AG08395 (cell line): ENCODE measurements at regions not wholly inside any gene's neighbourhood (a gene's known extent, or its start where the extent isn't known, plus 50 kb on each side); places are given as distances from the start of the nearest gene placed in this dataset.
"Not testable (repeated sequence)": the region's sequence is repeated elsewhere in the genome, so short reads cannot be mapped to it uniquely, and the experiment has no call there.

ENCODE experiments used
- DNase-seq: peaks from one replicate; pipeline ENCODE4 v3.0.0; 2012; ENCODE audit warnings: mixed read lengths, low spot score

DNA sequence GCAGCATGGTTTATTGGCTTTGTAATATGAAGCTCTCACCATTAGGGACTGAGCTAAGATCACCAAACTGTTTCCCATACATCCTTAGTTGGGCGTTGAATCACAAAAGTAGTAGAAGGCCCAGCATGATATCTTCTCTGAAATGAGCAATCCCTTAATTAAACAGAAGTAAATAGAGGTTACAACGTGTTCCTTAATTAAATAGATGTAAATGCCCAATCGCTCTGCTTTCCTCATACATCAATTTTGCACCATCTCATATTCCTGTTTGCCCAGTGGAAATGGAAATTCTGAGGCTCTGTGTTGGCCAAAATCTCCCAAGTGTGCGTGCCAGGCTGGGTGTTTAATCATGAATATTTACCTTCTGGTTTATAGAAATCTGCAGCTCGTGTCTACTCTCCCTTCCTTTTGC lies 107.4 kb upstream of the FOXB1 start:
- DNase-seq: no peak

DNA sequence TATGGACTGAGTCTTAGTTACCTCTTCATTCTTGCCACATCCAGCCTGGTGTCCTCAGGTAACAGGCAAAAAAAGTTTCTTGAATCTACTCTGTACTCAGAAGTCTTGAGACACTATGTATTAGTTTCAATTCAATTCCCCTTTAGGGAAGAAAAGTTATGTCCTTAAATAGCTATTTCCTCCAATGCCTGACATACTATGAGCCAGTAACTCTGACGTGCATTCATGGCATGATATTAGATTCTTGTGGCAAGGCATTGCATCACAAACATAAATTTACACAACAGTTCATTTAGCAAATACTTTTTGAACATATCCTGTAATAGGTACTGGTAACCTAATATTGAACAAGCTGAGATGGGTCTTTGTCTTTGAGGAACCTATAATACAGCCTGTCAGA lies 109.3 kb upstream of the FOXB1 start:
- no peak for DNase-seq

DNA sequence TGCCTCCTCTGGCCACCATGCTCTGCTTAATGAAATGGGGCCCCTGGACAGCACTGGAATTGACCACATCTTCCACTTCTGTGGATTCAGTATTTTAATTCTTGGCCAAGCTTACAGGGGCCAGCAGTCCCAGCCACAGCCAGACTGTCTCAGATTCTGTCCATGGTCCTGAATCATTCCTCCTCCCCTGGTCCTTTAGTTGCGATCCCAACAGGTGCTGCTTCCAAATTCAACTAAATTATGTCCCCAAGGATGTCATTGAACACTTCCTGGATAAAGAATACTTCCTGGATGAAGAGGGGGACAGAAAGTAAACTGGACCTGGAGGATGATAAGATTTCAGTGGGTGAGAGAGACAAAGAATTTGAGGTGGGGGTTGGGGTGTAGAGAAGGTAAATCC lies 111.1 kb upstream of the FOXB1 start:
- peak; percentile 14 for DNase-seq

DNA sequence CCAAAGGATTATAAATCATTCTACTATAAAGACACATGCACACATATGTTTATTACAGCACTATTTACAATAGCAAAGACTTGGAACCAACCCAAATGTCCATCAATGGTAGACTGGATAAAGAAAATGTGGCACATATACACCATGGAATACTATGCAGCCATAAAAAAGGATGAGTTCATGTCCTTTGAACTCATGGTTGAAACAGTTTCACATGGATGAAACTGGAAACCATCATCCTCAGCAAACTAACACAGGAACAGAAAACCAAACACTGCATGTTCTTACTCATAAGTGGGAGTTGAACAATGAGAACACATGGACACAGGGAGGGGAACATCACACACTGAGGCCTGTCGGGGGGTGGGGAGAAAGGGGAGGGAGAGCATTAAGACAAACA lies 116.2 kb upstream of the FOXB1 start:
- DNase-seq: not testable (repeated sequence)

DNA sequence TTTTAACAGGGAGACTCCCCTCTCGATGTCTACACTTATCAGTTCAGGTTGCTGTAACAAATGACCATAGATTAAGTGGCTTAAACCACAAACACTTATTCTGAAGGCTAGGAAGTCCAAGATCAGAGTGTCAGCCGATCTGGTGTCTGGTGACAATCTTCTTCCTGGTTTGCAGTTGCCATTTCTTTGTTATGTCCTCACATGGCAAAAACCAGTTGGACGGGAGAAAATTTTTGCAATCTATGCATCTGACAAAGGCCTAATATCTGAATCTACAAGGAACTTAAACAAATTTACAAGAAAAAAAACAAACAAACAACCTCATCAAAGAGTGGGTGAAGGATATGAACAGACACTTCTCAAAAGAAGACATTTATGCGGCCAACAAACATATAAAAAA lies 116.9 kb upstream of the FOXB1 start:
- no peak for DNase-seq

DNA sequence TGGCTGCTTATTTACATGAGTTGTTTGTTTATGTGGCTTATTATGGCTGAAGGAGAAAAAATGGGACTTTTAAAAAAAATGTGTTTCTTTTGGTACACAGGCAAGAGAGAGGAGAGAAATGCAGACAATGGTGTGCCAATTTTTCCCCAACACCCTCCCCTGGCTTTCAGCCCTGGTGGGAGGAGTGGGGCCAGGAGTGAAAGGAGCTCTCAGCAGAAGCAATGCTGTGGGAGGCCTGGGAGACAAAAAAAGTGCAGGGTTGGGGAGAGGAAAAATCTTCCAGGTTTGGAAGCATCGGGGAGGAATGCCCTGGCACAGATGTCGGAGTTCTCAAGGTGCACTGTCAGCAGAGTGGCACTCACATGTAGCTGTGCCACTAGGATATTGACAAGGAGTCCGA lies 117.7 kb upstream of the FOXB1 start:
- DNase-seq: no peak

DNA sequence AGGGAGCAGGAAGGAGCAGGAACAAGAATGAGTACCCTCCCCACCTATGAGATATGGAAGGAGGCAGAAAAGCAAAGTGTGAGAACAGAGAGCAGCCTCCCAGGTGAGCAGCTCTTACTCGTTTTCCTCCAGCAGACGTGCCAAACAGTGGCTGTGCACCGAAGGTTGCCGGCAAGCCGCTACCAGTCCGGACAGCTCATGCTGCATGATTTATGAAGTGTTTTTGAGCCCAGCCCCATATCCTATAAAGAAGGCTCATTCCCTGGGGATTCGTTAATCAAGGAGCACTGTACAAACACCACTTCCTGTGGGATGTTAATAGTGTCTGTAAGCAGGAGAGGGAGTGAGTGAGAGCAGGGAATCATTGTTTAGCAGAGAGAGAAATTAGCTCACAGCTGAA lies 118.3 kb upstream of the FOXB1 start:
- peak; percentile 10 for DNase-seq

DNA sequence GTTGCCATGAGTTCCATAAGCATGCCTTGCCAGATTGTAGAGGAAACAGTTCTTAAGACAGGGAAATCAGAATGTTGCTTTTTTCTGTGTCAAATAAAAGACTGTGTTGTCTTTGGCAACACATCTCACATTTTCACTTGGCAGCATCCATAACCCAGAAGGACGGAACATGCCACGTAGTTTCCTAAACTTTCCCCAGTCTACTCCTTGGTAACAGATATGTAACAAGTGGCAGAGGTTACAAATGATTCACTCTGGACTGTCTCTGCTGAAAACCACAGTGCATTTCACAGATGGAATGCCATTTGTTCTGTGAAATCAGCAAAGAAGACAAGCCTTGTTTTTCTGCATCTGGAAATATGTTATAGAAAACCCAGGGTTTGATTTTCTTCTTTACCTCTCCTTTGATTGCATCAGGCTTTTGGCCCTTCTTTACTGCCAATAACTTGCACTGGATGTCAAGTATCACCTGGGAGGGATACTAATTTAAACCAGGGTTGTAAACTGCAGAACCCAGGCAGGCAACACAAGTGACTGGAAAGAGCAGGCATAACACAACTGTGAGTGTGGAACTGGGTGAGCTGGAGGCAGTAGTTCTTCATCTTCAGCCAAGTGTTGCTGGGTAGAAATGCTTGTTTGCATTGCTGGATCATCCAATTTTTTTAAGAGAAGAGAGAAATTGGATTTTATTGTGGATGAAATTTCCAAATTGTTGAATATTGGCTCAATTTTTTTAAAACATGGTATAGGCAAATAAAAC lies 124.4 kb upstream of the FOXB1 start:
- DNase-seq: peak; percentile 52

DNA sequence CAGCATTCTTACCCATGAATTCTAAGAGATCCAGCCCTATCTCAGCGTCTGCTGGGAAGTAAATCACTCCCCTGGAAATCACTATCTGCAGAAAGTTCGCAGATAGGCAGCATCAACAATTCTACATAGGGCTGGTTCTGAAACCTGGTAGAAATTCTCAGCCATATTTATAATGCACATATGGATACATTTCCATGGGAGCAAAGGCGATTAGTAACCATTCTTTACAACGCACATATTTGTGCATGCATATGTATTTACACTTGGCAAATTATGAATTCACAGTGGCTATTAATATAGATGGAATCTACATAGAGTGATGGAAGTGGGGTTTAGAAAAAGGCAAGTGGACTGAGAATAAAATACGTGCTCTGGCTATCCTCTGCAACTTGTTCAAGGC lies 128.0 kb upstream of the FOXB1 start:
- no peak for DNase-seq

DNA sequence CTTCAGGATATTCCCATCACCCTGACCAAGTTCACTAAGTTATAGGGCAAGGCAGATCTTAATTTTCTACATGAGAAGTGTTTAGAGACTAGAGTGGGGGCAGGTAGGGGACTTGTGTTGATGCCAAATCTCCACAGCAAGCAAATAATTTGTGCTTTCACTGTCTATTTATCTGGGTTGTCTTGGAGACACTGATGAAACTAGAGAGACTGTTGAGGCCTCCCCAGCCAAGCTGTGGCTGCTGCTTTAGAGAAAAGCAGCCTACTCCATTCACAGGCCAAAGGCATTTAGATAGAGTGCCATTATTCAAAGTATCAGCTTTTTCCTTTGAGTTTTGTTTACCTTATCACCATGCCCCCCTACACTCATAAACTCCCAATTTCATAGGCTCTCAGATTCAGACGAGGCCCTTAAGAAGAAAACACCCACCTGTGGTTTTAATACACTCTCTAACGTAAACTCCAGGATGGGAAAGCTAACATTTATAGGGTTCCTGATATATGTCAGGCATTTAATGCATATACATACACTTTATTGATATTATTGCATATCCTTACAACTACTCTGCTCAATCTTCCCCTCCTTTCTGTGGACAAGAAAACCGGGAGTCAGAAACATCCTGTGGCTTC lies 130.4 kb upstream of the FOXB1 start:
- DNase-seq: no peak

DNA sequence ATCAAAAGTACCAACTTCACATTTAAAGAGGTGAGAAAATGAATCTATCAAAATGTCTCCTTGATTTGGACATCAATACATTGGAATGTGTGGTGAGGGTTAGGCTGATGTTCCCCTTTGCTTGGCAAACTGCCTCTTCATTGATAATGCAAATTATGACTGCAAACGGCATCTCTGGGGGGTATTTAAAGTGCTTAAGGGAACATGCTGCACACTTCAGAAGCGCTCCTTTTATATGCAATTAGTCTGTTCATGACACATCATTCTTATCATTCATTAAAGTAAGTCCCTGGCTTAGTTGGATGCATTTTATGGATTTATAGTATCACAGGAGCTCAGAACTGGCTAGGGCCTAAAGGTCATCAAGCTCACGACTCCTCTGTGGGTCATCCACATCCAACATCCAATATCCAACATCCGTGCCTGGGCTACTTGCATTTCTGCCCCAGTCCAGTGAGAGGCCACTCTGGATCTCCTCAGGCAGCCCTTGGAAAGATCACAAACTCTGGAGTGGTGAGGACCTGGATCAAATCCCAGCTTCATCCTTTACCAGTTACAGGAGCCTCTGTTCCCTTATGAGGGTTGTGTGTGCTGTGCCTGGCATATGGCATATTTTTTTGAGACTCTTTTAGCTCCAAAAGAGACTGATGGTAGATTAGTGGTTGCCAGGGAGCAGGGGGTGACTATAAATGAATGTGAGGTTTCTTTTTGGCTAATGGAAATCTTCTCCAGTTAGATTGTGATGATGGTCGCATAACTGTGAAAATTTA lies 136.8 kb upstream of the FOXB1 start:
- DNase-seq: no peak

DNA sequence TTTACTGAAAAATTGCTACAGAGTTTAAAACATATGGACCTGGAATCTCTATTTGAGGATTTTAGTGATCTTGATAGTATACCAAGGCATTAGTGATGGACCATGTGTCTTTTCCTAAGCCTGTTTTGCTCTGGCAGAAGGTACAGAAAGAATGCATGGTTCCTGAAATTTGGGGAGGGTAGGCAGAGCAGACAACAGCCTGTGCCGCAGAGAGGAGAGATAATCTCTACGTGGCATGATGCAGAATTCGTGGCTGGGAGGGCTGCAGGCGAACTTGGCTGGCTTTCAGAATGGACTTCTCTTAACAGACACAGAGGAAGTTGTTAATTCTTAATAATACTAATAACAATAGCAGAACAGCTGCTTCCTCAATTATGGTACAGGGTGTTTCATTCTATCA lies 137.5 kb upstream of the FOXB1 start:
- DNase-seq: no peak

DNA sequence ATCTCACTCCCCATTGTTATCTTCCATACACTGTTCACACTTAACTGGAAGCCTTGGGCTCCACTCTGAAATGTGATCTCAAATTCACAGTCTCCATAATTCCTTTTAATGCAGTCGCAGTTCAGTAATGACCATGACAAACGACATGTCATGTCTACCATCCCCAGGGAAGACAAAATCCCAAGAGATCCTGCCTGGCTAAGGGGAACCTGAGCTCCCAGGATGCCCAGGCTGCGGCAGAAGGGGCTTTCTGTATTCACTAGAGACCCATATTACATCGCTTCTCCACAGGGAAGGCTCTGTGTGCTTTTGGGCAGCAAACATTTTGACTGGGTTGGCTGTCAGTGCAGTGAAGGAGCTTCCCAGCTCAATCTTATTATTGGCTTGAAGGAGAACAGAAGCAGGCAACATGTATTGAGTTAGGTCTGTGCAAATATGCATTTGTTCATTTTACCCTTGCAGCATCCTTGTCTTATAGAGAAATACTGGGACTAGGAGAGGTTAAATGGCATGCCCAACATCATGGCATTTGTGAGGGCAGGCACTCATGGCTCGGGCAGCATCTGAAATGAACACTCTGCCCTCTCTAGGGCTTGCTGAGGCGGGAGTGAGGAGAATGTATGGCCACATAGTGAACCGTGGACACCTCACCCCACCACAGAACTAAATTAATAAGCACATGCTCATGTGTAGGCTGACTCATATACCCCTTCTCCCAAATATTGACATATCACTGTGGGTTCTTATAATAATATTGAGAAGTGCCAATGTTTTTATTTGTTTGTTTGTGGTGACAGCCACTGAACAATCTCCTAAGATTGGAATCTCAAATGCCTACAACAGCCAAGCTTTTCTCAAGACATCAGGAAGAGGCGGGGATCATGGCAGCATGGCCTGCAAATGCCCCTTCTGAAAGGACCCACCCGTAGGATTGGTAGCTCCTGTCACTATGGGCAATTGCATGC lies 141.6 kb upstream of the FOXB1 start:
- no peak for DNase-seq

DNA sequence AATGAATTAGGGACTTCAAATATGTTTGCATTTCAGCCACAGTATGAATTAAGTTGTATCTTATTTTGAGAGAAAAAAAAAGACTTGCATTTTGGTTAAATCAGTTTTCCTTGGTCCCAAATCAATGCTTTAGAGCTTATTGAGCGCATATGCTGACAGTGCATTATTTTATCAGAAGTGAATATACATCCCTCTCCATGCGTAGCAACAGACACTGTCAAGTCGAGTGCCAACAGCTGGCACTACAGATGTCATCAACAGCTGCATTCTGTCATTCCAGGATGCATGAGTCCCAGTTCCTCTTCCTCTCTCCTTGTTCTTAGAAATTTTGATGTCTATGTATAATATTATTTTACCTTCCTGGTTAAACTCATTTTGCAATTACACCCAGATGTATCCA lies 156.1 kb upstream of the FOXB1 start:
- no peak for DNase-seq

DNA sequence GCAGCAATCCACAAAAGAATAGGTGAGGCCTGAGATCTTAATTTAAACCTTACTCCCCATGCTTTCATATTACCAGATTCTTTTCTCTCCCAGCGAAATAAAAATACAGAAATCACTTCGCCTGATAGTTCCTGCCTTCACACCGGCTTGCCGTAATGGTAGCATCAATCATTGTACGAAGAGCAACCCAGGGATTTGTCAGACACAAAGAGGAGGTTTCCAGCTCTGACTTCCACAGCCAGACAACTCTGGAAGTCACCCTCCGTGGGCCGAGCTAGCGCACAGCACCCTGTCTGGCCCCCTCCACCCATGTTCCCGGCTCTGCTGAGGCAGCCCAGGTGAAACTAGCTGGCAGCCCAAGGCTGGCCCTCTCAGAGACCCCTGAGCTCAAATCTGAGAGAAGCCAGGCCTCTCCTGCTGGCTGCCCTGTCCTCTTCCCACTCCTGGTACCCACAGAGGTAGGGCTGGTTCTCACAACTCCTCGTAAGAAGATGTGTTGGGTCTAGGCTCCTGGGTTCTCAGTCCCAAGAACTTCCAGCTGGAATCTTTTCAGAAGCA lies 156.9 kb upstream of the BNIP2 start:
- no peak for DNase-seq

DNA sequence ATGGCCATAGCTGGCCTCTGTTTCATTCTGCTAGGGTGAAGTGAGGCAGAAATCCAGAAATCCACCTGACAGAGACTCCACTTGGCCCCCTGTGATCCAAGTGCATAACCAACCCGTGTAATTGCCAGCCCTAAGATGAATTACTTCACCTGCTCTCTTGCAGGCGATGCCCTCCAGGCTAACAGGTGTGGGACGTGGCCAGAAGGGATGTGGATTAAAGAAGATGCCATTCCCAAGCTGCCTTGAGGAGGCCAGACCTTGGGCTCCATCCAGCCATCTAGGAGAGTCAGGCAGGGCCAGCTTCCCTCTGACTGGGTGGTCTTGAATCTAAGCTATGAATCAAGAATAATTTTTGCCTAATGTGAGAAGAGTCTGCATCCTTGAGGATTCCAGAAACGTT lies 154.5 kb upstream of the BNIP2 start:
- no peak for DNase-seq

DNA sequence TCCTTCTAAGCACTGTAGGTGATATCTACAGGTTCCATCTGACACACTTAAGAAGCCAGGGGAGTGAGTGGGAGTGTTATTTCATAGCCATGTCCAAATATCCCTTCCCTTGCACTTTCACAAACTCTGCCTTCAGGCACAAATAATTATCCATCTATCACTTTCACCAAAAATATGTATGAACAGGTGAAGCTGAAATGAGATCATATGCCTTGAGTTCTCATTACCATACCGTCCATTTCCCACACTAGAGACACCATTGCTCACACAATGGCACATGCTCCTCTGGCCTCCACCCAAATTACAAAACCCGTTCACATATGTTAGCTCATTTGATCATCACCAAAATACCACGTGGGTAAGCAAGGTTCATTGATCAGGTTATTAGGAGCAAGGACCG lies 151.9 kb upstream of the BNIP2 start:
- no peak for DNase-seq

DNA sequence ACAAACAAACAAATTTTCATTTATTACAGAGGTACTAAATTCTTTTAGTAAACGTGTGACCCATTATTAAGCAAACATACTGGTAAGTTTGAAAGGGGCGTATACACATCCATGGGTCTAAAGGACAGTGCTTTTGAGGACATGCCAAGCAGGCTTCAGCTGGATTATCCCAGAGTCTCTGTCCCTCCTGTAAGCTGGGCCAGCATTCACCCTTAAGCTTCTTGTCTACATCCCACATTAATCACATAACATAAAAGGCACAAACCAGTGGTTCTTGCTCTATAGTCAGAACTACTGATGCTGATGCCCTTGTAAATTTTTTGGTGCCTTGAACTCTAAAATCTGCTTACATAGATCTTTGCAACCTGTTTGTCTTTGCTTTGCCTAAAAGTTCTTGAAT lies 150.8 kb upstream of the BNIP2 start:
- DNase-seq: no peak

DNA sequence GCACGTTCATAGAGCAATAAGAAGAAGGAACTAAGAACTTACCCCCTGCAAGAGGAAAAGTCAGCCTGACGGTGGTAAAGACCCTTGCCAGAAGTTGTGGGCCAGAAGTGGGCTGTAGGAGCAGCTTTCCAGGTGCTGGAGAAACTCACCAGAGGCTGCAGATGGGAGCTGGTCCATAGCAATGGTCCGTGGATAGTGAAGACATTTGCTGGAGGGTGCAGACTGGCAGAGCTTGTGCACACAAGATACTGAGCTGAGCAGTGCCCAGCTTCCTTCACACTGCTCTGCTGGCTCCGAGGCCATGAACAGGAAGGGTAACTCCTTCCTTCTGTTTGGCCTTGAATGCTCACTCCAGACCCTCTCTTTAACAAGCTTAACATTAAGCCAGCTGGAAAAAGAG lies 149.8 kb upstream of the BNIP2 start:
- no peak for DNase-seq

DNA sequence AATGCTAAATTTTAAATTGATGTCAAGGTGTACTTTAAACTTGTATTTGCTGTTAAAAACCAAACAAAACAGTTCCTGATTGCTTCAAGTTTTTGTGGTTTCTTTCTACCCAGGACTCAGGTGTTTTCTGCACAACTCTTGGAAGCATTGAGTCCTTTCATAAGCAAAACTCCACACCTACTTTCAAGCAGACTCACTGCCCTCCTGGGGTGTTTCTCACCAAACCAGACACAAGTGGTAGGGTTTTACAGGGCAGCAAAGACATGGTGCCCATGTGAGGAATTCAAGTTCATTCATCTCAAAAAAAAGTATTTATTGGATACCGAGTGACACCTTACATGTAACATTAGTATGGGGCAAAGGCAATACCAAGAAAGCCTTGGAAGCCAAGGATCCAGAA lies 146.7 kb upstream of the BNIP2 start:
- DNase-seq: no peak

DNA sequence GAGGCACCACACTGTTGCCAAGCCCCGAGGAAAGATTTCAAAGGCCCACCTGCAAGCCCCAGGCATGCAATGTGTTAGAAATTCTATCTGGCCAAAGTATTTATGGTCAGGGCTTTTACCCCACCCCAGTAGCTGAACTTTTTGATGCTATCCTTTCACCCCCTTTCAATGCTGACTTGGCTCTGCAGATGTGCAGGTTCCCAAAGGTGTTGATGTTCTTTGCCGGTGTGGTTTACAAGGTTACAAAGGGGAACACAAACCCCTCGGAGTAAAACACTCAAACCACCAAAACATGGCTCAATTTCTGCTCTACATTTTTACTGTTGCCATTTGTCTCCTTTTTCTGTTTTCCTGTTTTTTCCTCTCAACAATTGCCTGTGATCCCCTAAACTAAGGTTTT lies 145.4 kb upstream of the BNIP2 start:
- DNase-seq: no peak

DNA sequence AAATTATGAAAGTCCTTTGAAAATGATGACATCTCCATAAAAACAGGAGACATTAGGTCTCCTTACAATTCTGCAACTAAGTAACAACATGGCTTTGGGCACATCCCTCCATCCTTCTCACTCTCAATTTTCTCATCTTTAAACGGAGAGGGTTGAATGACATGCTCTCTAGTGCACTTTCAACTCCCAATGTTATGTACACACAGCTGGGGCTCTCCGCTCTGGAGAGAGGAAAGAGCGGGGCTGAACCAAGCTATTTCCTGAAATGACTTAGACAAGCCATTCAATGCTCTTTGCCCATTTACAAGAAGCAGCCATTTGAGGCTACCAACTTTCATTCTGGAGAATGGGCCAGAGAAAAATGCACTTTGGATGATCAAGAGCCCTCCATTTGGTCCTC lies 144.2 kb upstream of the BNIP2 start:
- DNase-seq: no peak
